Hepatic stellate cell (primary cell): ENCODE measurements at regions not wholly inside any gene's neighbourhood (a gene's known extent, or its start where the extent isn't known, plus 50 kb on each side); places are given as distances from the start of the nearest gene placed in this dataset.
"Not testable (repeated sequence)": the region's sequence is repeated elsewhere in the genome, so short reads cannot be mapped to it uniquely, and the experiment has no call there.

Experiments
- DNase-seq: peaks from one replicate; pipeline ENCODE4 v3.0.0; 2011; ENCODE audit warnings: low spot score

- no peak for DNase-seq
Observed at GRCh38 chr4:155032521-155033229, 175.8 kb upstream of the NPY2R start.

DNA sequence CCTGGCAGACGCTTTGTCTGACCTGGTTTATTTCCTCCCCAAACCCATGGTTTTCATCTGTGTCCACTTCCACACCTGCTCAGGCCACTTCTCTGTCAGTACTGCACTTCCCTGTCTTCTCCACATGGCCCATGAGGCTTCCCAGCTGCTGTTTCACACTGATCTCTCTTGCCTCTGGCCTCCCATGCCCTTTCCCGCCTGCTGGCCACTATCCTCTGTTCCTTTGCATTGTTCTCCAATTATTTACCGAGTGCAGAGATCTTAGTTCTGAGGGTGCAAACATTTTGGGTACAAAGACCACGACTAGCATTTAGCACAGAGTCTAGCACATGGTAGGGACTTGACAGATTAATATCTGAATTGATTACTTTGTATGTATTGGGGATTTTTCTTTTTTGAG is 174.8 kb upstream of the NPY2R start:
- DNase-seq: no peak

GRCh38 chr4:155037031-155037430 is 171.4 kb upstream of the NPY2R start:
- no peak for DNase-seq

DNA sequence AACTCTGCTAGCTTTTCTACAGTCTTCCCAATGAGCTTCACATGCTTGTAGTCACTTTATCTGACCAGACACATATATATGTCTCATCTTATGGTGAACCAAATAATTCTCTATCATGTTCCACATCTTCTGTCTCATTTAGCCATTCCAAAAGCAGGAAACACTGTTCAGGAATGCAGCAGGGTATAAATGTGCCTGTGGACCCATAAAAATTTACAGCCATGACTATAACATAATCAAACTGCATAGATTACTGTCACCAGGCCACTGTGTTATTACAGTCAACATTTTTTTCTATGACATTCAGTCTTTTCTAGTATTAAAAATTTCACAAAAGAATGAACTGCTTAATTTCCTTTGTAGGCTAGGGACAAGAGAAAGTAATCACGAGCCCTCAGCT is 170.0 kb upstream of the NPY2R start:
- DNase-seq: no peak

DNA sequence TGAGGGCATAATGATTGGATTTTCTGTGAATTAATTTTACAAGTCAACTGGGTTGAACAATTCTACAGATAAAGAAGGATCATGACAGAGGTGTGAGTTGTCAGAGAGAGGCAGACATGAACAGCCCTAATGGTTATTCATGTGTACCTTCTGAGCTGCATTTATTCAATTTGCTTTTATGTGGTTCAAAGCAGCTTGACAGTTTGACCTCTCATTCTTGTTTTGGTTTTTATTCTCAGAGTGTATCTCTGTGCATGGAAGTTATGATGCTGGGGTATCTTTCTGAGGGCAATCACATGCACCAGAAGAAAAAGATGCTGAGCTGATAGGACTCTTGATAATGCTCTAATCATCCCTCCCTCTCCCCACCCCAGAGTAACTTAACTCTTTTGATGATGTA is 169.3 kb upstream of the NPY2R start:
- DNase-seq: no peak

- no peak for DNase-seq
Observed at GRCh38 chr4:155040031-155040430, 168.4 kb upstream of the NPY2R start.

GRCh38 chr4:155042014-155042413 is 166.4 kb upstream of the NPY2R start:
- no peak for DNase-seq

- not testable (repeated sequence) for DNase-seq
Observed at GRCh38 chr4:155044251-155044650, 164.2 kb upstream of the NPY2R start.

DNA sequence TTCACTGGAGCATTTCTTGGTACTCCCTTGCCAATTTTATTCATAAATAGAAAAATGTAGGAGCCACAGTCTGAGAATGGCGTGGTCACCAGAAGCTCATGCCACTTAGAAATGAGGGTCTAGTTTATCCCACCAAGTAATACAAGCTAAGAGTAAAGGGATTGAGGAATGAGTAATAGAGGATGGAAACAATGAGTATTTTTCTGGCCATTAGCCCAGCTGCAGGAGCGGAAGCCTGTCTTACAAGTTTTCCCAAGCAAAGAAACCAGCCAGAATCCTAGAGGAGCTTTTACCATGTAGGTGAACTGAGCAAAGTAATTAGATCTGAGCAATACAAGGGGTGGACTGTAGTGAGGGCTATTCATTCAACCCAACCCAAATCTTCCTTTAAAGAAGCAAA is 160.7 kb upstream of the NPY2R start:
- no peak for DNase-seq

- not testable (repeated sequence) for DNase-seq
Observed at GRCh38 chr4:155054042-155054441, 154.4 kb upstream of the NPY2R start.

- DNase-seq: no peak
Observed at GRCh38 chr4:155060419-155060818, 148.0 kb upstream of the NPY2R start.

DNA sequence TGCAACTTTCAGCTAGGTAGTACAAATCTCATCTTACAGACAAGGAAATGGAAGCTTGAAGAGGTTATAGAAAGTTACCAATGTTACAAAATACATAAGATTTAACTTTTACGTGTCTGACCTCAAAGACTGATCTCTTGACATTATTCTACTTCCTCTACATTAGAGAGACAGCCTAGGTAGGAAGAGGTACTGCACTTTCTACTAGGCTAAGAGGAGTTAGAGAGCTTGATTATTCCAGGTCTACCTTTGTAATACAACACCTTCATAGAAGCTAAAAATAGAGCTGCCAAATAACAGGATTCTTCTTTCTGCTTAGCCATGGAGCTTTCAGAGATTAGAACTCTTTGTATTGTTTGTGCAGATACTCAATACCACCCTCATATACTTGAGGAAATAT is 147.6 kb upstream of the NPY2R start:
- DNase-seq: no peak

DNA sequence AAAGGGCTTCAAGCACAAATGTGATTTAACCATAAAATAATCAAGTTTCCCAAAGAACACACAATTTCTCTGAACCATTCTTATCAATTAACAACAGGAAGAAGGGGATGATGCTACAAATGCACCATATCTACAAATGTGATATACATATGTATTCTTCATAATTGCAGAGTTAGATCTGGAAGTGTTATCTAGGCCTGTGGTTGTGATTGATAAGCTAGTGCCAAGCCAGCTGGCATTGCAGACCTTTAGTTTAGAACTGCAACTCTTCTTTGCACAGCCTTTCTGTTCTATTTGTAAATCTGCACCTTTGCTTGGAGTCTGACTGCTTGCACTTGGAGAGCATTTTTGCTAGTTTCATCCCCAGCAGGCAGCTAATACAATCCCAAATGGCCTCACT is 145.5 kb upstream of the NPY2R start:
- DNase-seq: no peak

- not testable (repeated sequence) for DNase-seq
Observed at GRCh38 chr4:155064934-155065333, 143.5 kb upstream of the NPY2R start.

DNA sequence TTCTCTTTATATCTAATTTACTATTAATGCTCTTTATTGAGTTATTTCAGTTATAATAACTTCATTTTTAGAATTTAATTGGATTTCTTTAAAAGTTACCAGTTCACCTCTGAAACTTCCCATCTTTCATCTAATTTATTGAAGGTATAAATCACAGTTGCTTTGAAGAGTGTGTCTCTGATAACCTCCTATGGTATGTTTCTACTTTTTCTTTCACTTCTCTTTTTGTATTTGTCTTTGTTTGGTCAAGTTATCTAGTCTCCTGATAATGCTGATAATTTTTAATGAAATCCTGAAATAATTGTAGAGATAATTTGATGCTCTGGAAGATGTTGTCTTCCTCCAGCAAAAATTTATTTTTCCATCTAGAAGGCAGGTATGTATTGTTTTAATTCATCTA is 141.6 kb upstream of the NPY2R start:
- no peak for DNase-seq

DNA sequence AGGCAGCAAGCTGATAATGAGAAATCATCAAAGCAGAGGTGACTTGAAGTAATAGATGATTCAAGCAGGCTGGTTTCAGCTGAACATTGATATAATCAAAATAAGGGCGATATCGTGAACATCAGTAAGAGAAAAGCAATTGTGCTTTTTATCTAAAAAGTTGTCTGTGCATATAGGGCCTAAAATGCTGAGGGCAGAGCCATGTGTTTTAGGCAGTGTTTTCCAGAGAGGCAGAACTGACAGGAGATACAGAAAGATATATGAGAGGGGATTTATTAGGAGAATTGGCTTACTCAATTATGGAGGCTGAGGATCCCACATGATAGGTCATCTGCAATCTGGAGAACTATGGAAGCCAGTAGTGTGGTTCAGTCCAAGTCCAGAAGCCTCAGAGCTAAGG is 136.5 kb upstream of the NPY2R start:
- no peak for DNase-seq

- DNase-seq: no peak
Observed at GRCh38 chr4:155072417-155072816, 136.0 kb upstream of the NPY2R start.

DNA sequence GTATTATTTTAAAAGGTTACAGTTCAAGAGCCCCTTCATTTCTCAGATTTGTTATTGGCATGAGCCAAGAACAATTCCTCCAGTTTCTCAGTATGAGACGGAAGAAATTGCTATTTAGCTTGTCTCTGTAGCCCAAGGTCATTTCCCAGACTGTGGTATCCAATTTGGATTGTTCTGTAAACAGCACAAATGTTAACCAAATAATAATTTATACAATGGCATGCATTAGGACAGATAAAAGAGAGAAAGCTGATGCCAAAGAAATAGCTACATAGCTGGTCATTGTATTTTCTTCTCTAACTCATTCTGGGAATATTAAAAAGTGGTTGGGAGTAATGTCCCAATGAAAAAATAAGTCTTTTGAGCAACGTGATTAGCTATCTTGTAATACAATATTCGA is 134.6 kb upstream of the NPY2R start:
- DNase-seq: no peak

GRCh38 chr4:155076256-155076785 is 132.1 kb upstream of the NPY2R start:
- no peak for DNase-seq

DNA sequence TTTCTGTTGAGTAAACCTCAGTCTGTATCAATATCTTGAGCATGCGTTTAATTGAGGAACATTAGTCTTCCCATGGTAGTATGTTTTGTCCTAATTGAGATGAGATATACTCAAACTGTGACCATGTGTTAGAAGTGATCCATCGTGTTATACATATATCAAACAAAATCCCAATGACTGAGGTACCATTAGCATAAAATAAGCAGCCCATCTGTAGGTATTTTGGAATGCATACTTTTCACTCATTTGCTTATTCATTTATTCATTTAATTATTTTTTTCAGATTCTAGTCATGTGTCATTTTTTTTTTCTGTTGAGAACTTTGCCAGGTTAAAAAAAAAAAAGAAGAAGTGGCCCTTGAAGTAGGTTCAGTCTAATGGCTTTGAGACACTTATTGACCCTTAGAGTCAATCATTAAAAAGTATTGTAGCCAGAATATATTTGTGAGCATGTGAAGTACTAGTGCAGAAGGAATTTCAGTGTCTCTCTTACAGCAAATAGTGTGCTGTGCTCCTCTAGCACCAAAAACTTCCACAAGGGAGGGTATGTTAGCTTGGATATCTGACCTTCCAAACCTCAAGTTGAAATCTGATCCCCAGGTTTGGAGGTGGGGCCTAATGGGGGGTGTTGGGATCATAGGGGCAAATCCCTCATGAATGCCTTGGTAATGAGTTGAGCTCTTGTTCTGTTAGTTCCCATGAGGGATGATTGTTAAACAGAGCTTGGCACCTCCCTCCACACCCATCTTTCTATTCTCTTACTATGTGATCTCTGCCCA is 130.8 kb upstream of the NPY2R start:
- no peak for DNase-seq

DNA sequence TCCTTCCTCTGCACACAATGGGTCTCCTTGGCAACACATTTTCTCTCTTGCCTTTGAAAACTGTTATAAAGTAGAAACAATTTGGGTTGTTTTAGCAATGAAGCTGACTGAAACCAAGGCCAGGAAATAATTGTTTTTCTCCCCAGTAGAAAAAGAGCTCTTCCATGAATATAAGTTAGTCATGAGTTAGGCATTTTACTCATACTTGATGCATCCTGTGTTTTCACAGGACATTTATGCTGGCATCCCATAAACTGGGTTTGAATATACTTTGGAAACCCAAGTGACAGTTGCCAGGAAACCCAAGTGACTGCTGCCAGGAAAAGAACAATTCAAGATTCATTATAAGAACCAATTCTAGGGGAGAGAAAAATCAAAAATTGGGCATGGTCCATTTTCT is 128.6 kb upstream of the NPY2R start:
- DNase-seq: peak; percentile 3

DNA sequence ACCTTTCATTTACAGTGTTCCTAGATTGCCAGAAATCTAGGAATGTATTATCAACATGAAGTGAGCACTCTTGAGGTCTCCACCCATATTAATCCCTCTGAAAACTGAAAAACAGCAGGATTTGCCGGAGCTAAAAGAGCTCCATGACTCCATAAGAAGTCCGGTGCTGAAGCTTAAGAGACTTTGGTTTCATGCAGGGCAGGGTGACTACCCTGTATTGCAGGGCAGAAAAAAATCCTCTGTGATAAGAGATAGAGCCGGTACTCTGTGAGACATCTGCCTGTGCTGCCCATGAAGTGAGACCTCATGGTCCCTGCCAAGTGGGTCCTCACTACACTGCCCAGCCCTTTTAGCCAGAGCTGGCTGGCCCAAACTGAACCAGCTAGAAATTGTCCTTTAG is 127.2 kb upstream of the NPY2R start:
- DNase-seq: no peak

GRCh38 chr4:155085843-155086530 is 122.4 kb upstream of the NPY2R start:
- DNase-seq: no peak
